Kidney (tissue), 13 donors: ENCODE measurements at regions not wholly inside any gene's neighbourhood (a gene's known extent, or its start where the extent isn't known, plus 50 kb on each side); places are given as distances from the start of the nearest gene placed in this dataset.

Source experiments
- DNase-seq, 5 donors: peaks; one replicate each; pipeline ENCODE4 v3.0.0-alpha.2; 2013 to 2020
- FAIRE-seq: peaks from 2 replicates; lab custom pipeline; 2012; peaks lifted over from hg19 to GRCh38; lab: Jason Lieb, UNC
- H3K27ac ChIP-seq, 2 donors: one replicate each; pipeline ENCODE4 v1.7.0; 2013; ENCODE audit warnings: low read depth in 2 of 2, low read length in 2 of 2, inconsistent platforms in 1 of 2
- H3K27me3 ChIP-seq: one replicate; pipeline ENCODE4 v1.7.1; 2013; ENCODE audit warnings: low read length, inconsistent platforms; ENCODE audit not compliant: control insufficient read depth, insufficient read depth
- H3K36me3 ChIP-seq, 3 donors: one replicate each; pipeline versions ENCODE4 v1.7.0 to v1.7.1; 2013; ENCODE audit warnings: low read length in 3 of 3, control low read depth in 1 of 3, inconsistent platforms in 1 of 3; ENCODE audit not compliant: insufficient read depth in 3 of 3, control insufficient read depth in 2 of 3
- H3K4me1 ChIP-seq, 3 donors: one replicate each; pipeline versions ENCODE4 v1.7.0 to v1.7.1; 2013; ENCODE audit warnings: low read length in 3 of 3, inconsistent platforms in 1 of 3, low read depth in 1 of 3; ENCODE audit not compliant: control insufficient read depth in 2 of 3, insufficient read depth in 2 of 3
- H3K4me3 ChIP-seq, 3 donors: one replicate each; pipeline versions ENCODE4 v1.7.0 to v1.8.1; 2013; ENCODE audit warnings: low read length in 3 of 3, control low read depth in 1 of 3, inconsistent platforms in 1 of 3
- H3K9ac ChIP-seq, 3 donors: one replicate each; pipeline versions ENCODE4 v1.7.0 to v1.7.1; 2013; ENCODE audit warnings: low read length in 3 of 3, control low read depth in 1 of 3, inconsistent platforms in 1 of 3
- H3K9me3 ChIP-seq, 3 donors: one replicate each; pipeline versions ENCODE4 v1.7.0 to v1.7.1; 2013; ENCODE audit warnings: low read length in 3 of 3, control low read depth in 1 of 3, inconsistent platforms in 1 of 3; ENCODE audit not compliant: control insufficient read depth in 2 of 3, insufficient read depth in 1 of 3
- CTCF ChIP-seq: IDR thresholded peaks from 3 replicates; pipeline ENCODE4 v1.5.1; 2012; ENCODE audit warnings: mild to moderate bottlenecking, moderate library complexity, borderline replicate concordance; ENCODE audit not compliant: insufficient read depth; ENCODE audit errors: extremely low read depth
- intact Hi-C: fragments of 100-400 bp; cut with DNase I; formaldehyde crosslinking; loops from one replicate; pipeline ENCODE4 v1.11.1; 2022
- donor health status: control.
- donor health status: control.
- donor health status: control.
- donor health status: control.
- donor health status: control.
- donor health status: DM: yes; HTN: yes; CAD: no.
- donor health status: Normal renal cell carcinoma (clear cell type).

- Histone ChIP-seq H3K4me1 (no peaks in the 10 kb centered on the region), H3K9me3 (no peaks in the 10 kb centered on the region), H3K27ac (no peak overlapping the region), H3K36me3 (no peaks in the 10 kb centered on the region), H3K4me3 (no peak overlapping the region), H3K9ac (no peak overlapping the region), H3K27me3 (no peaks in the 10 kb centered on the region)
- TF ChIP-seq CTCF: no peak
- no peak for DNase-seq
- intact Hi-C loops: no loop called here
- FAIRE-seq: no peak
These were observed 509.8 kb upstream of the MGMT start for GRCh38 chr10:128957221-128957620.

GRCh38 chr10:128958834-128959690 lies 508.0 kb upstream of the MGMT start:
- no peaks in the 10 kb centered on the region for H3K4me1 ChIP-seq
- no peaks in the 10 kb centered on the region for H3K36me3 ChIP-seq
- TF ChIP-seq CTCF: no peak
- H3K27ac ChIP-seq: no peak overlapping the region
- H3K27me3 ChIP-seq: no peaks in the 10 kb centered on the region
- no peaks in the 10 kb centered on the region for H3K9me3 ChIP-seq
- no peak overlapping the region for H3K4me3 ChIP-seq
- peak in 4 of 5 donors; percentile 58 to 62 (median 61) for DNase-seq
- FAIRE-seq: no peak
- no peak overlapping the region for H3K9ac ChIP-seq
- intact Hi-C loops: no loop called here

GRCh38 chr10:128959746-128960145 lies 507.3 kb upstream of the MGMT start:
- no peaks in the 10 kb centered on the region for H3K27me3 ChIP-seq
- intact Hi-C loops: no loop called here
- FAIRE-seq (no peak), DNase-seq (peak in 1 of 5 donors; percentile 7)
- no peaks in the 10 kb centered on the region for H3K4me1 ChIP-seq
- TF ChIP-seq CTCF: no peak
- H3K27ac ChIP-seq: no peak overlapping the region
- H3K9me3 ChIP-seq: peaks cover 0 to 4% (median 0%) of the 10 kb centered on the region in 3 donors
- H3K4me3 ChIP-seq: no peak overlapping the region
- no peaks in the 10 kb centered on the region for H3K36me3 ChIP-seq
- no peak overlapping the region for H3K9ac ChIP-seq
